AG04450 (cell line): ENCODE measurements at regions not wholly inside any gene's neighbourhood (a gene's known extent, or its start where the extent isn't known, plus 50 kb on each side); places are given as distances from the start of the nearest gene placed in this dataset.

ENCODE experiments used
- CTCF ChIA-PET: fragments of 300-600, 350-600 bp; formaldehyde crosslinking; extraction: SDS; loops from one replicate; lab custom pipeline; 2022; ENCODE audit warnings: antibody characterized with exemption, inconsistent platforms; lab: Charles Lee
- POLR2A ChIA-PET: fragments of 350-600 bp; formaldehyde crosslinking; extraction: SDS; loops from one replicate; lab custom pipeline; 2021; ENCODE audit warnings: antibody characterized with exemption, inconsistent platforms; lab: Yijun Ruan, JAX
- DNase-seq: peaks from one replicate; pipeline ENCODE4 v3.0.0-alpha.2; 2011; ENCODE audit warnings: low read depth, low spot score
- H3K27ac ChIP-seq: one replicate; pipeline ENCODE4 v1.5.1; 2012; ENCODE audit warnings: low read depth, low read length, control low read depth
- H3K27me3 ChIP-seq: one replicate; pipeline ENCODE4 v1.6.0; 2012; ENCODE audit warnings: low read length; ENCODE audit not compliant: control insufficient read depth, insufficient read depth
- H3K4me3 ChIP-seq: 2 replicates; pipeline ENCODE4 v1.5.1; 2011; ENCODE audit warnings: mild to moderate bottlenecking, low read depth, low read length, control low read depth
- H3K9me3 ChIP-seq: 2 replicates; pipeline ENCODE4 v1.5.1; 2012; ENCODE audit warnings: low read length; ENCODE audit not compliant: control insufficient read depth, insufficient read depth
- TF ChIP-seq, protein P1 (sequence below): IDR thresholded peaks from 2 replicates; pipeline ENCODE4 v1.5.1; 2011; ENCODE audit warnings: low read depth, low read length, control low read depth, inconsistent platforms

DNA sequence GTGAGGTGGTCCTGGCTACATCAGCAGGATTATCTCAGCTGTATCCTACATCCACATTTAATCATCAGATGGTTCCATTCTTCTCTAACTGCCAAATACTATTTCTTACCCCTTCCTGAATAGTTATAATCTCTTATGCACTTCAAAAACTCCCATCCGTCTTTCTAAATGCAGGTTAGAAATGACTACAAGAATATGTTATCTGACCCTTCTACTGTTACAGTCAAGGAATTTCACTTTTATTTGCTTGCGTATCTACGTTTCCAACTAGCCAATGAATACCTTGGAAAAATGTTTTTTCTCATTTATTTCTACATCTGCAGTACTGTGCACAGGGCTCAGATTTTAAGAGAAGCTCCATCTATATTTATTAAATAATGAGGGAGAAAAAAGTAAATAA, 709.9 kb downstream of the KCNT2 start:
- ChIA-PET CTCF (interaction anchor here (0.7 kb wide), 1 partner anchor 14 kb away, joined by 3 read pairs; no protein-coding TSS in a partner anchor), POLR2A (no interaction called here)
- TF ChIP-seq, protein P1, sequence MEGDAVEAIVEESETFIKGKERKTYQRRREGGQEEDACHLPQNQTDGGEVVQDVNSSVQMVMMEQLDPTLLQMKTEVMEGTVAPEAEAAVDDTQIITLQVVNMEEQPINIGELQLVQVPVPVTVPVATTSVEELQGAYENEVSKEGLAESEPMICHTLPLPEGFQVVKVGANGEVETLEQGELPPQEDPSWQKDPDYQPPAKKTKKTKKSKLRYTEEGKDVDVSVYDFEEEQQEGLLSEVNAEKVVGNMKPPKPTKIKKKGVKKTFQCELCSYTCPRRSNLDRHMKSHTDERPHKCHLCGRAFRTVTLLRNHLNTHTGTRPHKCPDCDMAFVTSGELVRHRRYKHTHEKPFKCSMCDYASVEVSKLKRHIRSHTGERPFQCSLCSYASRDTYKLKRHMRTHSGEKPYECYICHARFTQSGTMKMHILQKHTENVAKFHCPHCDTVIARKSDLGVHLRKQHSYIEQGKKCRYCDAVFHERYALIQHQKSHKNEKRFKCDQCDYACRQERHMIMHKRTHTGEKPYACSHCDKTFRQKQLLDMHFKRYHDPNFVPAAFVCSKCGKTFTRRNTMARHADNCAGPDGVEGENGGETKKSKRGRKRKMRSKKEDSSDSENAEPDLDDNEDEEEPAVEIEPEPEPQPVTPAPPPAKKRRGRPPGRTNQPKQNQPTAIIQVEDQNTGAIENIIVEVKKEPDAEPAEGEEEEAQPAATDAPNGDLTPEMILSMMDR: no peak
- H3K9me3 ChIP-seq: no peaks in the 10 kb centered on the region
- H3K27ac ChIP-seq: no peak overlapping the region
- DNase-seq: no peak
- H3K27me3 ChIP-seq: no peaks in the 10 kb centered on the region
- H3K4me3 ChIP-seq: no peak overlapping the region

DNA sequence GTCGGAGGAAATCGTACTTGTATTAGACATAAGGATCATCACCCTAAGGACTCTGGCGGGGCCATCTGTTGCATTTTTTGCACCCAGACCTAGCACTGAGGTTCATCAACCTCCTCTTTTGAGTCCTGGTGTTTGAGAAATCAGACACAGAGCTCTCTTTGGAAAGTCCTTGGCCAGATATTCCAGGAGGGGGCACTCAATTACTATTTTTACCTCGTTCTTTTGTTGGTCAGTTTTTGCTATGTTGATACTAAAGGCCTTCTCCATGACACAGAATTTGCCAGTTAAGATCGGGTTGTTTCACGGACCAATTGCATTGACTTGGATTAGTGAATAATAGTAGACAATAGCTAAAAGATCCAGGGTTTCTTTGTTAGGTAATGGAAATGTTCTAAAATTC, 711.2 kb downstream of the KCNT2 start:
- Histone ChIP-seq H3K9me3 (no peaks in the 10 kb centered on the region), H3K27me3 (no peaks in the 10 kb centered on the region), H3K4me3 (no peak overlapping the region), H3K27ac (no peak overlapping the region)
- ChIA-PET CTCF (no interaction called here), POLR2A (no interaction called here)
- TF ChIP-seq, protein P1: no peak
- DNase-seq: no peak

DNA sequence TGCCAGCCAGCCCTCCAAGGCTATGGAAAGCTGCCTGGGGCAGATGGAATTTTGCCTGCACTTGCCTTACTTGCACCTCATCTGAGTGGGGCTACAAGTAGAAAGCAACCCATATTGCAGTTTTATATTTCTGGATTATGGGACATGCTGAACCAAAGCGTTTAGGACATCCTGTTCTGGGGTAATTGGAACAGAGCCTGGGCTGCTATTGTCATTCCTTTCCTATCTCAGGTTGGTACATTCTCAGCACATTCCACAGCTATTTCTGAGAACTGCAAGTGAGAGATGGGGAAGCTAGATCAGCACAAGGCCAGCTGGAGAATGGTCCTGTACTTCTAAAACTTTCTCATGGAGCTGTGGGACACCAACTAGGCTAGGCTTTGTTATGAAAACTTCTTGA, 713.8 kb downstream of the KCNT2 start:
- Histone ChIP-seq H3K27ac (no peak overlapping the region), H3K4me3 (no peak overlapping the region)
- CTCF ChIA-PET: no interaction called here

DNA sequence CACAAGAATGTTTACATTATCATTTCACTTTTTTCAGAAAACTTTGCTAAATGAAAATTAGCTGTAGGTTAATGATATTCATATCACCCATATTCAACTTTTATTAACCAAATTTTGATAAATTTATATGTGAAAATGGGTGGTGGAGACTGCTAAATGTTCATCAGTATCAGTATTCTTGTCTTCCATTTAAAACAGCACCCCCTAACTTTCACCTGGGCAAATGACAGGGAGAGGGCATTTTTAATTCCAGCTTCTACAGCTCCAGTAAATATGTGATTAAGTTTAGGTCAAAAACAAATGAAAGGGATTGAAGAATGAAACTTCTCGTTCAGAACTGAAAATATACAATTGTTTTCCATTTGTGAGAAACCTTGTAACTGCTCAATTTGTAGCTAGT, 722.2 kb downstream of the KCNT2 start:
- CTCF ChIA-PET: no interaction called here
- POLR2A ChIA-PET: no interaction called here

More for the DNA sequence above, 713.8 kb downstream of the KCNT2 start:
- POLR2A ChIA-PET: no interaction called here
- Histone ChIP-seq H3K27me3 (no peaks in the 10 kb centered on the region), H3K9me3 (no peaks in the 10 kb centered on the region)
- DNase-seq: no peak
- TF ChIP-seq, protein P1: no peak

DNA sequence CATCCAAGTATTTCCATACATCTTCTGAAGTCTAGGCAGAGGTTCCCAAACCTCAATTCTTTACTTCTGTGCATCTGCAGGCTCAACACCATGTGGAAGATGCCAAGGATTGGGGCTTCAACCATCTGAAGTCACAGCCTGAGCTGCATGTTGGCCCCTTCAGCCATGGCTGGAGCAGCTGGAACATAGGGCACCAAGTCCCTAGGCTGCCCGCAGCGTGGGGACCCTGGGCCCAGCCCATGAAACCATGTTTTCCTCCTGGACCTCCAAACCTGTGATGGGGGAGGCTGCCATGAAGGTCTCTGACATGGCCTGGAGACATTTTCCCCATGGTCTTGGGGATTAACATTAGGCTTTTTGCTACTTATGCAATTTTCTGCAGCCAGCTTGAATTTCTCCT, 729.8 kb downstream of the KCNT2 start:
- H3K27me3 ChIP-seq: no peaks in the 10 kb centered on the region
- TF ChIP-seq, protein P1: no peak
- H3K9me3 ChIP-seq: no peaks in the 10 kb centered on the region
- ChIA-PET CTCF (no interaction called here), POLR2A (no interaction called here)
- no peak for DNase-seq
- H3K27ac ChIP-seq: no peak overlapping the region
- no peak overlapping the region for H3K4me3 ChIP-seq

More for the DNA sequence above, 722.2 kb downstream of the KCNT2 start:
- no peaks in the 10 kb centered on the region for H3K9me3 ChIP-seq
- no peak for DNase-seq
- no peaks in the 10 kb centered on the region for H3K27me3 ChIP-seq
- no peak overlapping the region for H3K4me3 ChIP-seq
- TF ChIP-seq, protein P1: no peak
- no peak overlapping the region for H3K27ac ChIP-seq
